ENCODE measurements at regions not wholly inside any gene's neighbourhood (a gene's known extent, or its start where the extent isn't known, plus 50 kb on each side); places are given as distances from the start of the nearest gene placed in this dataset.
"Not testable (repeated sequence)": the region's sequence is repeated elsewhere in the genome, so short reads cannot be mapped to it uniquely, and the experiment has no call there.

DNA sequence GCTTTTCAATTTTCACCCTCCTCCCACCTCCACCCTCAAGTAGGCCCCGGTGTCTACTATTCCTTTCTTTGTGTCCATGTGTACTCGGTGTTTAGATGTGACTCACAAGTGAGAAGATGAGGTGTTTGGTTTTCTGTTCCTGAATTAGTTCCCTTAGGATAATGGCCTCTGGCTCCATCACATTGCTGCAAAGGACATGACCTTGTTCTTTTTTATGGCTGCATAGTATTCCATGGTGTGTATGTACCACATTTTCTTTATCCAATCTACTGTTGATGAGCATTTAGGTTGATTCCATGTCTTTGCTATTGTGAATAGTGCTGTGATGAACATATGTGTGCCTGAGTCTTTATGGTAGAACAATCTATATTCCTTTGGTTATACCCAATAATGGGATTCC lies 125.1 kb upstream of the RAB18 start:
- DNase-seq (ENCODE audit: low spot score in 2 of 2); H3K9me3 ChIP-seq; H3K4me3 ChIP-seq; H3K36me3 ChIP-seq (replicated peaks); H3K4me1 ChIP-seq: not testable (repeated sequence)
- in situ Hi-C loops (cut with MboI; ENCODE audit: low sequenced_read_pairs) = loop anchor here (10.0 kb wide), 1 partner anchor 1006 kb away; no protein-coding TSS in a partner anchor
- peaks cover 17% of the 10 kb centered on the region for H3K27me3 ChIP-seq (ENCODE audit: low read depth)

DNA sequence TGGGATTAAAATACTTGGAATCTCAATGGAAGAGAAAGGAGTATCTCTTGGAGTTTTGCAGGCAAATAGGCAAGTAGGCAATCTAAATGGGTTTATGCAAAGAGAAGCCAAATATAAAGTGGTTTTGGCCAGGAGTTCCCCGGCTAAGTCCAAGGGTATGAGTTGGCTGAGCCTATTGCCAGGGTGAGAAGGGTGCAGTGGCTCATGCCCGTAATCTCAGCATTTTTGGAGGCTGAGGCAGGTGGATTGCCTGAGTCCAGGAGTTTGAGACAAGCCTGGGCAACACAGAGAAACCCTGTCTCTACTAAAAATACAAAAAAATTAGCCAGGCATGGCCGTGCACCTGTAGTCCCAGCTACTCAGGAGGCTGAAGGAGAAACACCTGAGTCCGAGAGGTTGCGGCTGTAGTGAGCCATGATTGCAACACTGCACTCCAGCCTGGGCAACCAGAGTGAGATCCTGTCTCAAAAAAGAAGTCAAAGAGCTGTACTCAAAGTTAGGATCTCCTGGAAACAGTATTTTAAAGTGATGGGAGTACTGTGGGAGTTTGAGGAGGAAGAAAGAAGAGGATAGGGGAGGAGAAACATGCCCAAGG lies 130.4 kb upstream of the RAB18 start:
- in situ Hi-C loops (cut with MboI; ENCODE audit: low sequenced_read_pairs) = loop anchor here (10.0 kb wide), 1 partner anchor 1011 kb away; no protein-coding TSS in a partner anchor
- Histone ChIP-seq H3K4me3 (no peak overlapping the region), H3K36me3 (replicated peaks) (no peaks in the 10 kb centered on the region), H3K9me3 (no peaks in the 10 kb centered on the region), H3K4me1 (no peaks in the 10 kb centered on the region; the same call in 1 of the 2 replicates), H3K27me3 (ENCODE audit: low read depth) (peaks cover 10% of the 10 kb centered on the region; the same call in 1 of the 2 replicates)
- no peak for DNase-seq (ENCODE audit: low spot score in 2 of 2)

DNA sequence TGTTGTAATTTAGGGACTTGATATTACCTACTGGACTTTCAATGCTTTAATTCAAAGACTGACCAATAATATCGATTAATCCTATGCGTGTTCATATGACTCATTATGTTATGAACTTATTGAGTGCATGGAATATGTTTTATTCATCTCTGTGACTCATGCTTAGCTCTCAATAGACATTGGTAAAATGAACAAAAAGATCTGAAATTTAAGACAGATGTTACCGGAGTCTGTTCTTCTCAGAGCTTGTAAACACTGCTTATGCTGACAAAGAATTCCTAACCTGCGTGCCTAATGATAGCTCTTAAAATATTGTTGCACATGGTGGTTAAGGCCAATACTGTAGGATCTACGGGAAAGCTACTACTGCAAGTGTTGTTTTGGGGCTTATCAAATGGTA lies 131.5 kb upstream of the ACBD5 start:
- in situ Hi-C loops (cut with MboI; ENCODE audit: low sequenced_read_pairs) = loop anchor here (10.0 kb wide), 1 partner anchor 1013 kb away; no protein-coding TSS in a partner anchor
- no peaks in the 10 kb centered on the region for H3K9me3 ChIP-seq
- DNase-seq (ENCODE audit: low spot score in 2 of 2) = no peak
- H3K27me3 ChIP-seq (ENCODE audit: low read depth) = peaks cover 9% of the 10 kb centered on the region; the same call in 1 of the 2 replicates
- no peaks in the 10 kb centered on the region for H3K36me3 ChIP-seq (replicated peaks)
- H3K4me1 ChIP-seq = no peaks in the 10 kb centered on the region; the same call in 1 of the 2 replicates
- H3K4me3 ChIP-seq = no peak overlapping the region

DNA sequence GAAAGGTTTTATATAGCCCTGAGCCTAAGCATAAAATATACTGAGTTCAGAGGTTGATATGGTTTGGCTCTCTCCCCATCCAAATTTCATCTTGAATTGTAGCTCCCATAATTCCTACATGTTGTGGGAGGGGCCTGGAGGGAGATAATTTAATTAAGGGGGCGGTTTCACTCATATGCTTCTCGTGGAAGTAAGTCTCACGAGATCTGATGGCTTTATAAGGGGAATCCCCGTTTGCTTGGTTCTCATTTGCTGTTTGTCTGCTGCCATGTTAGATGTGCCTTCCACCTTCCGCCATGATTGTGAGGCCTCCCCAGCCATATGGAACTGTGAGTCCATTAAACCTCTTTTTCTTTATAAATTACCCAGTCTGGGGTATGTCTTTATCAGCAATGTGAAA lies 130.8 kb upstream of the ACBD5 start:
- not testable (repeated sequence) for DNase-seq (ENCODE audit: low spot score in 2 of 2); H3K4me3 ChIP-seq; H3K4me1 ChIP-seq; H3K9me3 ChIP-seq; H3K36me3 ChIP-seq (replicated peaks); H3K27me3 ChIP-seq (ENCODE audit: low read depth)
- in situ Hi-C loops (cut with MboI; ENCODE audit: low sequenced_read_pairs) = loop anchor here (10.0 kb wide), 1 partner anchor 1013 kb away; no protein-coding TSS in a partner anchor

DNA sequence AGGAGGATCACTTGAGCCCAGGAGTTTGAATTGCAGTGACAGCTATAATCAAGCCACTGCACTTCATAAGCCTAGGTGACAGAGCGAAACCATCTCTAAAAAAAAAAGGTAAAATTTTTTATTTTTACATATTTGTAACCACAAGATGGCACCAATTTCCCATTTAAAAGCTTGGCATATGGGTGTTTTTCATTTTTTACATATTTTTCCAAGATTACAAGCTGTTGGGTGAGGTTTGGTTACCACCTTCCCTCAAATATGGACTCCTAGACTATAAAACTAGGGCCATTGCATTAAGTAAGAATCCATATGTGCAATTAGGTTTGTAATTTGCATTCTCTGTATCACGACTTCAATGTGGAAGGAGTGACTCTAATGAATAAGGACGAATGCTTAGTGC lies 129.3 kb upstream of the ACBD5 start:
- no peaks in the 10 kb centered on the region for H3K9me3 ChIP-seq
- H3K4me1 ChIP-seq = no peaks in the 10 kb centered on the region; the same call in 1 of the 2 replicates
- DNase-seq (ENCODE audit: low spot score in 2 of 2) = no peak
- in situ Hi-C loops (cut with MboI; ENCODE audit: low sequenced_read_pairs) = loop anchor here (10.0 kb wide), 1 partner anchor 1015 kb away; no protein-coding TSS in a partner anchor
- no peak overlapping the region for H3K4me3 ChIP-seq
- H3K27me3 ChIP-seq (ENCODE audit: low read depth) = no peaks in the 10 kb centered on the region
- H3K36me3 ChIP-seq (replicated peaks) = no peaks in the 10 kb centered on the region

DNA sequence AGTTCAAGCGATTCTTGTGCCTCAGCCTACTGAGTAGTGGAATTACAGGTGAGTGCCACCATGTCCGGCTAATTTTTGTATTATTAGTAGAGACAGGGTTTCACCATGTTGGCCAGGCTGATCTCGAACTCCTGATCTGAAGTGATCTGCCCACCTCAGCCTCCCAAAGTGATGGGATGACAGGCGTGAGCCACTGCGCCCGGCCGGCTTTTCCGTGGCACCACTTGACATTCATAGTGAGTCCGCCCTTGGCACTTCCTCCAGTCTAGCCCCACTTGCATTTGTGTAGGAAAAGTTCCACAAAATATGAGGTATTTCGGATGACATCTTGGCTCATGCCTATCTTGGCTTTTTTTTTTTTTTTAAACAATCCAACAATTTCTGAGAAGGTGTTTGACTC lies 128.1 kb upstream of the ACBD5 start:
- Histone ChIP-seq H3K4me1 (no peaks in the 10 kb centered on the region; the same call in 1 of the 2 replicates), H3K36me3 (replicated peaks) (no peaks in the 10 kb centered on the region), H3K9me3 (no peaks in the 10 kb centered on the region), H3K27me3 (ENCODE audit: low read depth) (no peaks in the 10 kb centered on the region), H3K4me3 (no peak overlapping the region)
- no peak for DNase-seq (ENCODE audit: low spot score in 2 of 2)
- in situ Hi-C loops (cut with MboI; ENCODE audit: low sequenced_read_pairs) = no loop called here

DNA sequence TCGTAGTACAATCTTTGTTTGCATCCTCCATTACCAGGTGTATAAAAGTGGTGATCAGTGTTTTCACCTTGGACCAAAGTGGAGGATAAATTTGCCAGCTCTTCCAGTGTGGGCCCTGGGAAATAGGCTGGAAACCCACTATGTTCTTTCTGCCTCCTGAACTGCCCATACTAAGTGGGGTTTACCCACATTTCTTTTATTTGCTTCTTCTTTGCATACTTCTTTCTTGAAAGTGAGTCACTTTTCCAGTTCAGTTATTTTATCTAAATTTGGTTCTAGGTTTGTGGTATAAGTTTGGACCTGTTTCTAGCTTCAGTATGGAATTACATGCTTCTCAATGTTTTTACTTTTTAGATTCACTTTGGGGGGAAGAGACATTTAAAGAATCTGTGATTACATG lies 126.2 kb upstream of the ACBD5 start:
- H3K36me3 ChIP-seq (replicated peaks) = no peaks in the 10 kb centered on the region
- in situ Hi-C loops (cut with MboI; ENCODE audit: low sequenced_read_pairs) = no loop called here
- no peaks in the 10 kb centered on the region for H3K9me3 ChIP-seq
- no peaks in the 10 kb centered on the region for H3K27me3 ChIP-seq (ENCODE audit: low read depth)
- H3K4me3 ChIP-seq = no peak overlapping the region
- DNase-seq (ENCODE audit: low spot score in 2 of 2) = no peak
- no peaks in the 10 kb centered on the region; the same call in 1 of the 2 replicates for H3K4me1 ChIP-seq

DNA sequence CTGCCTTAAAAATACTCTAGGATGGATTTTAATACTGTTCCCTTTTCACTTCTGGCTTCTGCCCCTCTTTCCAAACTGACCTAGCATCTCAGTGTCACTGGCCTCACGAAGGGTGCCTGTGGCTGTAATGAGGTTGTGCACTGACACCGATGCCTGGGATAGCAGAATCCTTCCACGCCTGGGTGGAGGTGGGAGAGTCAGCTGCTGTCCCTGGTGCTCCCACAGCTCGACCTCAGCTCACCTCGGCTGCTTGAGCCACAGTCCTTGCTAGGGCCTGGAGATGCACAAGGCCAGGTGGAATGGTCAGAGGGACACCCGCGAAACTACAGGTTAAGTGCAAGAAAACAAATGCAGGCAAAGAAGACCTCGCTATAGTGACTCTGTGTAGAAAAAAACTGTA lies 123.4 kb upstream of the ACBD5 start:
- in situ Hi-C loops (cut with MboI; ENCODE audit: low sequenced_read_pairs) = no loop called here
- H3K4me1 ChIP-seq = no peaks in the 10 kb centered on the region
- H3K9me3 ChIP-seq = no peaks in the 10 kb centered on the region
- DNase-seq (ENCODE audit: low spot score in 2 of 2) = no peak
- no peak overlapping the region for H3K4me3 ChIP-seq
- H3K36me3 ChIP-seq (replicated peaks) = no peaks in the 10 kb centered on the region
- H3K27me3 ChIP-seq (ENCODE audit: low read depth) = no peaks in the 10 kb centered on the region

DNA sequence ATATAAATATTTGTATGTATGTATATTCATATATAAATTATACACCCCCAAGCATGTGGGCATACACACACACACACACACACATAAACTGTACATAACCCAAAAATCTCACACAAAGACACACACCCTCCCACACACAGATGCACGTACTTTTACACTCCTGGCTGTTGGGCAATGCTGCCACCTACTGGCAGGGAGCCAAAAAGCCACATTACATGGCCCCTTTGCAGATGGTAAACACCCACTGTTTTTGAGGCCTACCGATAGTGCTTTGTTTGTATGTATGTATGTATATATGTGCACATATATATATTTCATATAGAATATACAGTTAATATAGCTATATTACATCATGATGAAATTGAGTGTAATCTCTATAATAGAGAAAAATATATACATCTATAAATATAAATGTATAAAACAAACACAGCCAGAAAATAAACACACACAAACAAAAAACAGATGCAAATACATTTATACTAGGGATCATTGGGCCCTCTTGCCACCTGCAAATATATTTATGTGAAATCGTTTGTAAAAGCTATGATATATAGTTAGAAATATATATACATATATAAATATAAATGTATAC lies 120.1 kb upstream of the ACBD5 start:
- in situ Hi-C loops (cut with MboI; ENCODE audit: low sequenced_read_pairs) = no loop called here
- no peaks in the 10 kb centered on the region for H3K36me3 ChIP-seq (replicated peaks)
- peak; percentile 57 to 86 for DNase-seq (ENCODE audit: low spot score in 2 of 2)
- H3K9me3 ChIP-seq = no peaks in the 10 kb centered on the region
- H3K27me3 ChIP-seq (ENCODE audit: low read depth) = no peaks in the 10 kb centered on the region
- H3K4me1 ChIP-seq = no peaks in the 10 kb centered on the region
- no peak overlapping the region for H3K4me3 ChIP-seq

DNA sequence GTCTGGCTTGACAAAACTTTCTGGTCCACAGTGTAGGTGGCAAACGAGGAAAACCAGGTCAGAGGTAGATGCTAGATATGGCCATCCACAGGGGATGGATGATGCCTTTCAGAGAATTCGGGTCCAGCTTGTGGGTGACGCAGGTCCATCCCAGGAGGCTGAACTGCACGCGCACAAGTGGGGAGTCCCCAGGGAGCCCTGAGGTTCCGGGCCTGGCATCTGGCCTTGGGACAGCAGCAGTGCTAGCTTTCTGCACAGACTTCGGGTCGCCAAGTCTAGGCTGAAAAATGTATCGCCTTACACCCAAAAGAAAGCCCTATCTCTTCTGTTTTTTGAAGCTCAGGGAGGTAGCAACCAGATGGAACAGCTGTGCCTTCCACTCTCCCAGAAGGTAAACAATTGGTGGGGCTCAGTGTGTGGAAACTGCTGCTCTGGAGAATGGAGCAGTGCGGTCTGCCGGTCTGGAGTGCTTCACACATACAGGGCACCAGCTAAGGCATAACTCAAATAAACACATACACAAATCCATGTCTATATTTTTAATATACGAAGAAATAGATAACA lies 119.3 kb upstream of the ACBD5 start:
- no peak for DNase-seq (ENCODE audit: low spot score in 2 of 2)
- Histone ChIP-seq H3K9me3 (no peaks in the 10 kb centered on the region), H3K4me3 (no peak overlapping the region), H3K4me1 (no peaks in the 10 kb centered on the region), H3K27me3 (ENCODE audit: low read depth) (no peaks in the 10 kb centered on the region), H3K36me3 (replicated peaks) (no peaks in the 10 kb centered on the region)
- in situ Hi-C loops (cut with MboI; ENCODE audit: low sequenced_read_pairs) = loop anchor here (5.0 kb wide), 1 partner anchor 468 kb away; no protein-coding TSS in a partner anchor

DNA sequence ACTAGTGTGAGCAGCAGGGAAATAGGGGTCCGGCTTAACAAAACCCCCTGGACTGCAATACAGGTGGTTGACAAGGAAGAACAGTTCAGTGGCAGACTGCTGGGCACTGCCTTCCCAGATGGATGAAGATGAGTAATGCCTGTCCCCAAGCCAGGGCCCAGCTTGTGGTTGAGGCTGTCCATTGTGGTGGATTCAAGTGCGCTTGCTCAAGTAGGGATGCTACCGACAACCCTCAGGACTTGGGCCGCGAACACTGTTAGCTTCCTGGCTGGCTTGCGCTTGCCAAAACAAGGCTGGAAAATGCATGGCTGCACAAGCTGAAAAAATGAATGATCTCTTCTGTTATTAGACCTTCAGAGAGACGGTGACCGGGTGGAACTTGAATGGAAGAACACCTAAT lies 116.1 kb upstream of the ACBD5 start:
- Histone ChIP-seq H3K9me3 (no peaks in the 10 kb centered on the region), H3K4me3 (no peak overlapping the region), H3K36me3 (replicated peaks) (no peaks in the 10 kb centered on the region), H3K4me1 (no peaks in the 10 kb centered on the region), H3K27me3 (ENCODE audit: low read depth) (no peaks in the 10 kb centered on the region)
- no peak for DNase-seq (ENCODE audit: low spot score in 2 of 2)
- in situ Hi-C loops (cut with MboI; ENCODE audit: low sequenced_read_pairs) = loop anchor here (5.0 kb wide), 1 partner anchor 464 kb away; no protein-coding TSS in a partner anchor

DNA sequence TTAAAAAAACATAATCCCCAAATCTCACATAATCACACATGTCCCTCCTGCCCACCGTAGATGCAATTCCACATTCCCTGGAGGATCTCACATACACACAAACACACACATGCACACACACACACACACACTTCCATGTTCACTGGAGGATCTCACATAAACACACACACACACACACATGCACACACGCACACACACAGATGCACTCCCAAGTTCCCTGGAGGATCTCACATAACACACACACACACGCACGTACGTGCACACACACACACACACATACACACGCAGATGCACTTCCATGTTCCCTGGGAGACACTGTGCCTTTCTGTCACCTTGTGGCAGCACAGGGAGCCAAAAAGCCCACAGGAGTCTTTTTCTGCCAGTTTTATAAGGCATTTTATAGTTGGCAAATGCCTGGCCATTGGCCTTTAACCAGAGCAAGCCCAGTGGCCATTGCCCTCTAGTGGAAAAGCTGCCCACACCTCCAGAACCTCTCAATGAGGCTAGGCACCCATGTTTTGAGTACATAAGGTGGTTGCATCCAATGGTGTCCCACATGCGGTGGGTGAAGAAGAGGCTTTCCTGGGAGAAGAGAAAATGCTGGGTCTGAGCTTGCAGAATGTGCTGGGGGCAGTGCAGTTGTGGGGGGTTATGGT lies 115.4 kb upstream of the ACBD5 start:
- DNase-seq (ENCODE audit: low spot score in 2 of 2) = no peak
- Histone ChIP-seq H3K9me3 (no peaks in the 10 kb centered on the region), H3K27me3 (ENCODE audit: low read depth) (no peaks in the 10 kb centered on the region), H3K4me3 (no peak overlapping the region), H3K36me3 (replicated peaks) (no peaks in the 10 kb centered on the region), H3K4me1 (no peaks in the 10 kb centered on the region)
- in situ Hi-C loops (cut with MboI; ENCODE audit: low sequenced_read_pairs) = loop anchor here (5.0 kb wide), 1 partner anchor 464 kb away; no protein-coding TSS in a partner anchor

DNA sequence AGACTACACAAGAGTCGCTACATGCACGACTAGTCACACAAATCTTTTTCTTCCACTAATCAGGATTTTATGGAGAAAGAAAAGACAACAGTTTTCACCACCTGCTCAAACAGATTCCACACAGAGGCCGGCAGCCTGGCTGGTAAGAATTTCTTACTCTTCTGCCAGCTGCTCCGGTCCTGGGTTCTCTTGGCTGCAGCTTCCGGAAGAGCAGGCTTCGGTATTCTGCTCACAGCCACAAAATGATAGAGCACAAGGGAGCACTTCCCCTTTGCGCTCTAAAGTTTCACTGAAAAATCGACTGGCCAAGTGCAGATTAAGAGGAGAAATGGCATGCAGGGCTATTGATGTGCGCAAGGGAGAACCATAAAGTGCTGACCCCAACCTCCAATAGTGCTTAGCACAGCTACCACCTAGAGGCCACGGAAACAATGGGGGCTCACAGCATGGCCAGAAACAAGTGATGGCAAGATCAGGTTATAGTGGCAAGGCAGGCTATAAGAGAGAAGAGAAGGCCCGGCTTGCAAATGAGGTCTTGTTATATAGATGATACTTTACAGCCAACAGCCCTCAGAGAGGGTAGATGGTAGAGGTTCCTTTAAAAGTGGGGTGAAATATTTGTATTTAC lies 114.2 kb upstream of the ACBD5 start:
- not testable (repeated sequence) for DNase-seq (ENCODE audit: low spot score in 2 of 2)

More for the DNA sequence above, 114.2 kb upstream of the ACBD5 start:
- not testable (repeated sequence) for H3K9me3 ChIP-seq; H3K4me1 ChIP-seq; H3K36me3 ChIP-seq (replicated peaks); H3K27me3 ChIP-seq (ENCODE audit: low read depth); H3K4me3 ChIP-seq
- in situ Hi-C loops (cut with MboI; ENCODE audit: low sequenced_read_pairs) = loop anchor here (5.0 kb wide), 1 partner anchor 462 kb away; no protein-coding TSS in a partner anchor

Measured in HAP-1 (cell line).